ENCODE measurements at regions not wholly inside any gene's neighbourhood (a gene's known extent, or its start where the extent isn't known, plus 50 kb on each side); places are given as distances from the start of the nearest gene placed in this dataset.
A peak's percentile ranks its signal among the peaks of the same experiment; 100 is the strongest.
"Not testable (repeated sequence)": the region's sequence is repeated elsewhere in the genome, so short reads cannot be mapped to it uniquely, and the experiment has no call there.

DNA sequence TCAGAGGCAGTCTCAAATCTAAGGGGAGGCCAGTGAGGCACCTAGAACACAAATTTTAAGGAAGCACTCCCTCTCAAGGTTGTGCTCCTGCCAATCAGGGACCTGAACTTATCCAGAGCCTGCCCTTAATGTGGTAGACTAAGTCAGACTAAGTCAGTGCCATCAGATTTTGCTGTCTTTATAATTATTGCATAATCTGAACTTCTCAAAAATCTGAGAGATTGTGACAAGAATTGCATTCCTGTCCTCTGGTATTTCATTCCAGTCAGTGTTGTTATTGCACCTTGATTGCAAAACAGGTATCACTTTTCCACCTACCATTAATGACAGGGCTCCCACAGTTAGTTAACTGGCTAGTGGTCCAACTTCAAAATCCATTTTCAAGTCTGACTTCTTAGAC is 197.1 kb upstream of the HCN1 start:
- no peaks in the 10 kb centered on the region for H3K36me3 ChIP-seq (replicated peaks)
- H3K27me3 ChIP-seq (ENCODE audit: low read depth): no peaks in the 10 kb centered on the region
- no peak overlapping the region for H3K4me3 ChIP-seq
- in situ Hi-C loops (cut with MboI; ENCODE audit: low sequenced_read_pairs): no loop called here
- no peak for DNase-seq (ENCODE audit: low spot score in 2 of 2)
- no peaks in the 10 kb centered on the region for H3K9me3 ChIP-seq
- H3K4me1 ChIP-seq: no peaks in the 10 kb centered on the region

GRCh38 chr5:45890441-45891080 is 194.4 kb upstream of the HCN1 start:
- H3K4me1 ChIP-seq; H3K36me3 ChIP-seq (replicated peaks); in situ Hi-C loops (cut with MboI; ENCODE audit: low sequenced_read_pairs); H3K9me3 ChIP-seq; H3K27me3 ChIP-seq (ENCODE audit: low read depth); H3K4me3 ChIP-seq; DNase-seq (ENCODE audit: low spot score in 2 of 2): not testable (repeated sequence)

- in situ Hi-C loops (cut with MboI; ENCODE audit: low sequenced_read_pairs): no loop called here
- Histone ChIP-seq H3K9me3 (0 out of 2 replicates have a peak, but pooled peaks cover 3% of the 10 kb centered on the region), H3K4me3 (no peak overlapping the region), H3K4me1 (no peaks in the 10 kb centered on the region), H3K36me3 (replicated peaks) (no peaks in the 10 kb centered on the region), H3K27me3 (ENCODE audit: low read depth) (no peaks in the 10 kb centered on the region)
- no peak for DNase-seq (ENCODE audit: low spot score in 2 of 2)
Measured at GRCh38 chr5:45862763-45863162, 166.6 kb upstream of the HCN1 start.

GRCh38 chr5:45847877-45848276 is 151.7 kb upstream of the HCN1 start:
- no peaks in the 10 kb centered on the region for H3K9me3 ChIP-seq
- in situ Hi-C loops (cut with MboI; ENCODE audit: low sequenced_read_pairs): no loop called here
- DNase-seq (ENCODE audit: low spot score in 2 of 2): no peak

DNA sequence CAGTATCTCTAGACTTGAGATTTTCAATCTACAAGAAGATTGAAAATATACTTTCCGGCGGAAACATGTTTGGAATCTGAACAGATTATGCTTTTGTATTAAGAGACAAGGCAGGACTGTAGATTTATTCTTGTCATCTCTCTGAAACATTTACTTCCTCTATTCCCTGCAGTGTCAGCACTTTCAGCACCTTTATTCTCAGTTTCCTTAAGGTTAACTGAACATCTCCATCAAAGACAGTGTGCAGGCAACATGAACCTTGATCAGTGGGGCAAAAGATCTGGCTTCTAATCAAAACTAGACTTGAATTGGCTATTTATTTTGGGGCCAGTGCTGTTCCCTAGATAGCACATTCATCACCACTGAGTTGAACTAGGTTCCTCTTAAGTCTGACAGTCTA is 129.9 kb upstream of the HCN1 start:
- Histone ChIP-seq H3K9me3 (no peaks in the 10 kb centered on the region; the same call in 1 of the 2 replicates), H3K27me3 (ENCODE audit: low read depth) (no peaks in the 10 kb centered on the region), H3K4me3 (no peak overlapping the region), H3K36me3 (replicated peaks) (no peaks in the 10 kb centered on the region), H3K4me1 (no peaks in the 10 kb centered on the region)
- in situ Hi-C loops (cut with MboI; ENCODE audit: low sequenced_read_pairs): no loop called here
- no peak for DNase-seq (ENCODE audit: low spot score in 2 of 2)

More at GRCh38 chr5:45847877-45848276, 151.7 kb upstream of the HCN1 start:
- Histone ChIP-seq H3K4me3 (no peak overlapping the region), H3K27me3 (ENCODE audit: low read depth) (no peaks in the 10 kb centered on the region), H3K36me3 (replicated peaks) (no peaks in the 10 kb centered on the region), H3K4me1 (no peaks in the 10 kb centered on the region)

GRCh38 chr5:45800331-45800730 is 104.2 kb upstream of the HCN1 start:
- Histone ChIP-seq H3K9me3 (no peaks in the 10 kb centered on the region), H3K4me1 (no peaks in the 10 kb centered on the region), H3K27me3 (ENCODE audit: low read depth) (no peaks in the 10 kb centered on the region), H3K36me3 (replicated peaks) (no peaks in the 10 kb centered on the region), H3K4me3 (no peak overlapping the region)
- in situ Hi-C loops (cut with MboI; ENCODE audit: low sequenced_read_pairs): no loop called here
- DNase-seq (ENCODE audit: low spot score in 2 of 2): no peak

- Histone ChIP-seq H3K4me1 (no peaks in the 10 kb centered on the region), H3K36me3 (replicated peaks) (no peaks in the 10 kb centered on the region), H3K27me3 (ENCODE audit: low read depth) (no peaks in the 10 kb centered on the region), H3K4me3 (no peak overlapping the region), H3K9me3 (no peaks in the 10 kb centered on the region)
- in situ Hi-C loops (cut with MboI; ENCODE audit: low sequenced_read_pairs): no loop called here
- no peak for DNase-seq (ENCODE audit: low spot score in 2 of 2)
Measured at GRCh38 chr5:45799388-45799787, 103.2 kb upstream of the HCN1 start.

DNA sequence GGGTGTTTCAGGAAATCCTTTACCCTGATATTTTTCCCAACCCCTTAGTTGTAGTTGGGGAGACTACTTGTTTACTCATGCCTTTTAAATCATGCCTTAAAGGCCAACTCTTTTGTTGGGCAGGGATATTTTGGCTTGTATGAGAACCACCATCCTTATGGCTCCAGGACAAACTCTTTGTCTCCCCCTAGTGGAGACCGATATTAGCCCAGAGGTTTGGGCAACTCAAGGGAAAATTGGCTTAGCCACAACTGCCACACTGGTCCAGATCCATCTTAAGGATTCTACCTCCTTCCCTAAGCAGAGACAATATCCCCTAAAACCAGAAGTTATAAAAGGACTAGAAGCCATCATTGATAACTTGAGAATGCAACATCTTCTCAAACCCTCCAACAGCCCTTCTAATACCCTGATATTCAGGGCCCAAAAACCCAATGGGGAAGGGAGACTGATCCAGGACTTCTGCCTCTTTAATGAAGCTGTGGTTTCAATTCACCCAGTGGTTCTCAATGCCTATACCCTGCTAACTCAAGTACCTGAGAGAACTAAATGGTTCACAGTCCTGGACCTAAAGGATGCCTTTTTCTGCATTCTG is 100.9 kb upstream of the HCN1 start:
- DNase-seq (ENCODE audit: low spot score in 2 of 2): peak in 1 of 2 experiments; percentile 7
- Histone ChIP-seq H3K27me3 (ENCODE audit: low read depth) (no peaks in the 10 kb centered on the region), H3K36me3 (replicated peaks) (no peaks in the 10 kb centered on the region), H3K9me3 (no peaks in the 10 kb centered on the region), H3K4me1 (no peaks in the 10 kb centered on the region), H3K4me3 (no peak overlapping the region)
- in situ Hi-C loops (cut with MboI; ENCODE audit: low sequenced_read_pairs): no loop called here

- no peak overlapping the region for H3K4me3 ChIP-seq
- no peak for DNase-seq (ENCODE audit: low spot score in 2 of 2)
- no peaks in the 10 kb centered on the region for H3K9me3 ChIP-seq
Measured at GRCh38 chr5:45795458-45795857, 99.3 kb upstream of the HCN1 start.

GRCh38 chr5:45793638-45794532 is 97.7 kb upstream of the HCN1 start:
- Histone ChIP-seq H3K36me3 (replicated peaks) (no peaks in the 10 kb centered on the region), H3K4me1 (no peaks in the 10 kb centered on the region), H3K9me3 (no peaks in the 10 kb centered on the region), H3K27me3 (ENCODE audit: low read depth) (no peaks in the 10 kb centered on the region), H3K4me3 (no peak overlapping the region)
- in situ Hi-C loops (cut with MboI; ENCODE audit: low sequenced_read_pairs): no loop called here
- no peak for DNase-seq (ENCODE audit: low spot score in 2 of 2)

More at GRCh38 chr5:45795458-45795857, 99.3 kb upstream of the HCN1 start:
- H3K4me1 ChIP-seq: no peaks in the 10 kb centered on the region
- in situ Hi-C loops (cut with MboI; ENCODE audit: low sequenced_read_pairs): no loop called here
- no peaks in the 10 kb centered on the region for H3K36me3 ChIP-seq (replicated peaks)
- H3K27me3 ChIP-seq (ENCODE audit: low read depth): no peaks in the 10 kb centered on the region

DNA sequence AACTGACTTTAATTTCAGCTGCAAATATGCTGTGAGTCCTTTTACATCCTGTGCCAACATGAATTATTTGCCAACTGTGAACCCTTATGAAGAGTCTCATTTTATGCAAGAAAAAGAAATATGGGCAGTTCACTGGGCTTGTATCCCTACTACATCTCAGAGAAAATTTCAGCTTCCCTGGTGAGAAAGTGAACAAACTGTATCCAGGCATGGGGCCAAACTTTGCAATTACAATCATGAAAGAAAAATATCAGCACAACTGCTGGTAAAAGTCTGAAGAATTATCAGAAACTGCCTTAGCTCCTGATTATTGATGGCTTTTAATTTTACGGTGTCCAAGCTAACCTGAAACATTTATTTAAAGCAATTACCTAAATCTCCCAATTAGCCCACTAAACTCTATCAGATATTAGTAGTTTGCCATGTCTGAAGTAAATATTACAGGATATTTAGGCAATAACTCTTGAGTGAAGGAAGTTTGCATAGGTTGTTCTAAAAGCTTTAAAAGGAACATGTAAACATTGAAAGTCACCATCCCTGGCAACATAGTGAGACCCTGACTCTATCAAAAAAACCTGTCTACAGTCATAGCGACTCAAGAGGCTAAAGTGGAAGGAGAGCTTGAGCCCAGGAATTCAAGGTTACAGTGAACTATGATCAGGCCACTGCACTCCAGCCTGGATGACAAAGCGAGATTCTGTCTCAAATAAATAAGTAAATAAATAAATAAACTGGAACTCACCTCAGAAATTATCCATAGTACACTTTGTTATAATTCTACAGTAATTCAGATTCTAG is 83.9 kb upstream of the HCN1 start:
- no peaks in the 10 kb centered on the region for H3K4me1 ChIP-seq
- DNase-seq (ENCODE audit: low spot score in 2 of 2): no peak
- H3K27me3 ChIP-seq (ENCODE audit: low read depth): no peaks in the 10 kb centered on the region
- no peaks in the 10 kb centered on the region for H3K36me3 ChIP-seq (replicated peaks)
- in situ Hi-C loops (cut with MboI; ENCODE audit: low sequenced_read_pairs): no loop called here
- H3K9me3 ChIP-seq: no peaks in the 10 kb centered on the region
- H3K4me3 ChIP-seq: no peak overlapping the region

- H3K27me3 ChIP-seq (ENCODE audit: low read depth): no peaks in the 10 kb centered on the region
- no peak for DNase-seq (ENCODE audit: low spot score in 2 of 2)
- in situ Hi-C loops (cut with MboI; ENCODE audit: low sequenced_read_pairs): no loop called here
Measured at GRCh38 chr5:45774528-45774927, 78.3 kb upstream of the HCN1 start.

GRCh38 chr5:45772402-45772801 is 76.2 kb upstream of the HCN1 start:
- Histone ChIP-seq H3K9me3 (no peaks in the 10 kb centered on the region), H3K4me3 (no peak overlapping the region), H3K4me1 (no peaks in the 10 kb centered on the region), H3K36me3 (replicated peaks) (no peaks in the 10 kb centered on the region), H3K27me3 (ENCODE audit: low read depth) (no peaks in the 10 kb centered on the region)
- in situ Hi-C loops (cut with MboI; ENCODE audit: low sequenced_read_pairs): no loop called here
- DNase-seq (ENCODE audit: low spot score in 2 of 2): no peak

More at GRCh38 chr5:45774528-45774927, 78.3 kb upstream of the HCN1 start:
- H3K4me3 ChIP-seq: no peak overlapping the region
- no peaks in the 10 kb centered on the region for H3K36me3 ChIP-seq (replicated peaks)
- H3K9me3 ChIP-seq: no peaks in the 10 kb centered on the region
- no peaks in the 10 kb centered on the region for H3K4me1 ChIP-seq

Measured in HAP-1 (cell line).